ENCODE measurements at regions not wholly inside any gene's neighbourhood (a gene's known extent, or its start where the extent isn't known, plus 50 kb on each side); places are given as distances from the start of the nearest gene placed in this dataset.

DNA sequence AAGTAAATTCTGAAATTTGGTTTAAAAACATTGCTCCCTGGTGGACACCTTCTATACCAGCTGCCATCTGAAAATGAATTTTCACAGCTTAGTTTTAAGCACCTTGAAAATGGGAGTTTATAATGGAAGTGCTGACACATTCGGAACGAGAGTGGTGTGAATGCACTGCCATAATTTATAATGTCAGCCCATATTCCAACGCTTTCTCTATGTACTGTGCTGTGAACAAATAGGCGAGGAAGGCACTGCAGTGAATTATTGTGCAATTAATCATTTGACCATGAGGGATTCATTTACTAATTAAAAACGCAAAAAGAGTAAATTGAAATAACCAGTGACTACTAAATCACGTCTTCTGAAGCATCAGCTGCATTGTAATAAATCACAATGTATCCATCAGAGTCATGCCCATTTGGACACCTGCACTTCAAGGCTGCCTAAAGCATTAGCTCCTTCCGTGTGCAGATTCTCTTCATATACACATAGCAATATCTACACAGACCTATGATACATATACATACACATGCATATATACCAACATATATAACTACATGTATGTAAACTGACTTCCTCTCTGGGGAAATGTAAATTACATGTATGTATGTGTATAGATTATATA lies 699.8 kb downstream of the GALR1 start:
- DNase-seq, result no peak

DNA sequence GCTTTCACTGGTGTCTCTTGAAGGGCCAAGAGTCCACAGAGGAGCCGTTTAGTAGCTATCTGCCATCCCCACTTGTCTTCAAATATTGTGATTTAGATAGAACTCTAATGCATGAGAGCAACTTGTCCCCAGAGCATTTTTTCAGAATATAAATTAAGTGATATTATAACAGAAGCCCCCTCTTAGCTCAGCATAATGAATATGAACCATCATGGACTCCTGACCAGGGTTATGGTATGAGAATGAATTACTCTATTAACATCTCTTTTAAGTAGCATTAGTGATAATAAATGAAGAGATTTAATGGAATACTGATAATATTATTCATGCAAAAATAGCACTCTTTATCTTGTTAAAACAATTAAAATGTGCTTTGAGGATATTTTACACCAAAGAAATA lies 709.6 kb downstream of the GALR1 start:
- no peak for DNase-seq

DNA sequence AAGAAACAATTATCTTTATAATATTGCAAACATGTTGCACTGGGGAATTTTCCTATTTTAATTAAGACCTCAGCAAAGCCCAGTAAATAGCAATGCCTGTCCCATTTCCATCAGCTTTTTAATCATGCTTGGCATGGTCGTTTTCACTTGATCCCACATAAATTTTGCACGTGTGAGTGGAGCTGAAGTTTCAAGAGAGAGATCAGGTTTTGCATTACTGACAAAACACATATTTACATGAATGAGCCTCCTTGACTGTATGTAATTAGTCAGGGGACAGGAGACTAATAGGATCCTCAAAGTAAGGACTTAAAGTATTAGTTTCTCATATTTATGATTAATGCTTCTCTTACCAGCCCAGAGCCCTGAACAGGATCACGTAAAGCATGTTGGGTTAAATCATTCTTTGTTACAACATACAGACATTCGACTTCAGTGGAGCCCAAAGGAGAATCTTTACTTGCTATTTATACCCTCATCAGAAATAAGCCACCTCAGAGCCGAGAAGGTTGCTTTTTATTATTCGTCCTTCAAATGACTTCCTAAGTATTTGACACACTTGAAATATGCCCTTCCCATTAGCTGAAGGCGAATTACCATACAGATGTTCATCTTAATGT lies 711.3 kb downstream of the GALR1 start:
- DNase-seq, result no peak

DNA sequence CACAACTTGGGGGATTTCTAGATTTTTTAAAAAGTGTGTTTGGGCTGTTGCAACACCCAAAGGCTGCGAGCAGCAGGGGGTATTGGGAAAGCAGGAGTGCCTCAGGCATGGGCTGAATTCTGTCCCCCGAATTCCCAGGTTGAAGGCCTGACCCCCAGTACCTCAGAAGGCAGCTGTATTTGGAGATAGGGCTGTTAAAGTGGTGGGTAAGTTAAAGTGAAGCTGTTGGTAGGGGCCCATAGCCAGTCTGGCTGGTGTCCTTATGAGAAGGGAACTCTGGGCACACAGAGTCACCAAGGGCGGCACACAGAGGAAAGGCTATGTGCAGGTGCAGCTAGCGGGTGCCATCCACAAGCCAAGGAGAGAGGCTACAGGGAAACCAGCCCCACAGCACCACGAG lies 717.4 kb downstream of the GALR1 start:
- DNase-seq, result no peak

DNA sequence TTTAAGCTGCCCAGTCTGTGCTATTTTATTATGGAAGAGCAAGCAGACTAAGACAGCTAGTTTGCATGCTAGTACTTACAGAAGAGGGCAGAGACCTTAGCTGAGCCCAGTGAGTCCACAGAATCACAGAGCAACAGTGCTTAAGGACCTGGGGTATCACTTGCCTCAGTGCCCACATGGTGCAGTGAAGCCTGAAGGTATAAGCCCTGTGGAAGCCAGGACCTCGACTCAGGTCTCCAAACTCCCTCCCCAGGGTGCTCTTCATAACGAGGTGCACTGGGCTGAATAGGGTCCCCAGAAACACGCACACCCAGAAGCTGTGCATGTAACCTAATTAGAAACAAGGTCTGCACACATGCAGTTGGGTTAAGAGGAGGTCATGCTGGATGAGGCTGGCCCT lies 718.1 kb downstream of the GALR1 start:
- no peak for DNase-seq

- DNase-seq, result no peak
Observed at GRCh38 chr18:77969972-77970371, 720.3 kb downstream of the GALR1 start.

DNA sequence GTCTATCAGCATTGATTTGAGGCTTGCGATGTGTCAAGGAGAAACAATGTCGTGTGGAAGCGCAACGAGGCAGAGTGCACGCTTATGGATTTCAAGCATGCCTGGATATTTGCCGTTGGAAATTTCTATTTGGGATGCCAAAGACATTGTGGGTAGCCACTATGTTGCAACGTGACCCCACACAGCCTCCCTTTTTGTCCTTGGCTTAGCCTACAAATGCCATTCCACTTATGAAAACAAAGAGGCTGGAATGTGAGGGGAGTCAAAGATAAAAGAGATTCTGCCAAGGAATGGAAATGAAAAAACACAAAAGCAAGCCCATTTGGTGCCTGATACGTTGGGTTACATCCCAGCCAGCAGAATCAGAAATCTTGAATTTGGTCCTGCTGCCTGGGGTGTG lies 721.2 kb downstream of the GALR1 start:
- DNase-seq, result no peak

DNA sequence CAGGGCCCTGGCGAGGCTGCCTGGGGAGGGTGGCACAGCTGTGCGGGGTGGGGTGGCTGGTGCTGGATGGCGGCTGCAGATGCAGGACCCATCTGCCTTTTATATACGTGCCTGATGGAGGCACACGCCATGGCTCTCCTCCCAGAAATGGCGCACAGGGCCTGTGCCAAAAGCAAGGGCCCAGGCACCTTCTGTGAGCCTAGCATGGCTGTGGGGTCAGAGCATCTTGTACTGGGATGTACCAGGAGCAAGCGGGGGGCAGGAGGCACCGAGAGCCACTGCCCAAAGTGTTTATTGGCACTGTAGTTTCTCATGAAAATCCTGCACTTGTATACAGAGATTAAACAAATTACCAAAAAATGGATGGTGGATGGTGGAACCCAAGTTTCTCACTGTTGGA lies 724.1 kb downstream of the GALR1 start:
- DNase-seq, result no peak

DNA sequence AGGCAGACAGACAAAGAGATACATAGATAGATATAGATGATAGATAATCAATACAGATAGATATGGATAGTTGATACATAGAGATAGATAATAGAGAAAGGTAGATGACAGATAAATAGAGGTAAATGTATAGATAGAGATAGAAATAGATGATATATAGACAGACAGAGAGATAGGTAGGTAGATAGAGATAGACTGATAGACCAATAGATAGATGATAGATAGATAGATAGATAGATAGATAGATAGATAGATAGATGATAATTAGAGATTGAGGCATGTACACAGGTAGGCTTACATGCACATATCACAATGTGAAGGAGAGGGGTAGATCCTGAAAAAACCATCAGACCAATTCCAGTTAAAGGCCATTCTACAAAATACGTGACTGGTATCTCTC lies 724.7 kb downstream of the GALR1 start:
- DNase-seq, result no peak

DNA sequence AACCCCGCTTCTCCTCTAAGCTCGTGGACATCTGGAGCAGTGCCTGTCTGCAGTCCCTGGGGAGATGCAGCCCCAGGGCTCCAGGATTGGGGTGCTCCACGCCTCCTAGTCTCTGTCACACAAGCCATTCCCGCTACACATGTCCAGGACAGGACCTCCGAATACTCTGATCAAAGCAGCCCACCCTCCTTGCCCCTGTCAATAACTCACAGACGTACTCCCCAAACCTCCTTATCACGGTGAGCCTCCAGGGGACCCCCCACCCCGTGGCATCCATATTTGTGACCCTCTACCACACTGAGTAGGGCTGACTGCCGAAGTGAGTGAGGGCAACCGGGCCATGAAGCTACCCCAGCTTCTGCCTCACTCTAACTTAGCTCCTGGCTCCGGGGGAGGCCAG lies 727.7 kb downstream of the GALR1 start:
- no peak for DNase-seq

- DNase-seq, result no peak
Observed at GRCh38 chr18:77980275-77980674, 730.6 kb downstream of the GALR1 start.

GRCh38 chr18:77981874-77982273 lies 732.2 kb downstream of the GALR1 start:
- no peak for DNase-seq

DNA sequence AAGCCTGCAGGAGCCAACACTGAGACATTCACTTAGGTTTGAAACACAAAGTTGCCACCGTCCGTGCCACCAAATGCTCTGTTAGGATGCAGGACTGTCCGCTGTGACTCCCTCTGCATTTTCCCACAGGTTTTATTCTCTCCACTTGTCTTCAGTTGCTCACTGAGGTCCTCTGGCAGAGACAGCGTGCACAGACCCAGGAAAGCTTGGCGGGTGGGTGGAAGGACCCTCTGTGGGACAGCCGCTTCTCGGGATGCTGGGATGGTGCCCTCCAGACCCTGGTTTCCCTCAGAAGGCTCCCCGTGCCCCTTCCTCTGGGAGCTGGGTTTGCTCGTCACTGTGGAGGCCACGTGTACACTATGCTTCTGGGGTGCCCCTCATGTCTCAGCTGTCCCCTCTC lies 733.6 kb downstream of the GALR1 start:
- DNase-seq, result no peak

- no peak for DNase-seq
Observed at GRCh38 chr18:77984178-77984577, 734.5 kb downstream of the GALR1 start.

- no peak for DNase-seq
Observed at GRCh38 chr18:77984833-77985232, 735.2 kb downstream of the GALR1 start.

DNA sequence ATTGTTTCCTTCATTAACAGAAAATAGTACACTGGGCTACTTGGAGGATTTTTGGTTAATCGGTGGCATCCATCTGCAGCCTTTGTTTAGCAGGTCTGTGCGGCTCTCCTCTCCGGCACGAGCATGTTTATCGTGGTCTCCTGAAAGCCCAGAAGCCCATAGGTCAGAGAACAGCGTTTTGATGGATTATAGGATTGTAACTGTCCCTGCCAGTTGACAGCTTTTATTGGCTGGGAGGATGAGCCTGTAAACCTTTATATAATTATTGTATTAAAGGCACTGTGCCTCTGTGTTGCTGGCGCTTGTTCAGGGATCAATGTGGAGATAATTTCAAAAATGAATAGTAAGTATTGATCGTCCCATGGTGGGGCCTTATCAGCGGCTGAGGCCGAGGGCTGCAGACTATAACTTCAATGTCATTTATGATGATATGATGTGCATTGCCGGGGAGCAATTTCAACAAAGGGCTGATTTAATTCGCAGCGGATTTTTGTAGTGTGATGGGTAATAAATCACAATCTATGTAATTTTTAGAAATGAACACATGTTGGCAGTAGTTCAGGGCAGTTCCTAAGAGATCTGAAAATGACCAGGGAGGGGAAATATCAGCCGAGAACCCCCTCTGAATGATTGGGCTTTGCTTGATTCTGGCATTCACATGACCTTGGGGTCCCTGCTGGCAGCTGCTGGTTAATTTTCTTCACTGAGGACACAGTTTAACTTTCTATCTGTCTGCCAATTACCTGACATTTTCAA lies 736.1 kb downstream of the GALR1 start:
- no peak for DNase-seq

- DNase-seq, result no peak
Observed at GRCh38 chr18:77990131-77990530, 740.5 kb downstream of the GALR1 start.

GRCh38 chr18:77990901-77991300 lies 741.3 kb downstream of the GALR1 start:
- no peak for DNase-seq

- no peak for DNase-seq
Observed at GRCh38 chr18:77992057-77992456, 742.4 kb downstream of the GALR1 start.

GRCh38 chr18:77993188-77993981 lies 743.7 kb downstream of the GALR1 start:
- no peak for DNase-seq

DNA sequence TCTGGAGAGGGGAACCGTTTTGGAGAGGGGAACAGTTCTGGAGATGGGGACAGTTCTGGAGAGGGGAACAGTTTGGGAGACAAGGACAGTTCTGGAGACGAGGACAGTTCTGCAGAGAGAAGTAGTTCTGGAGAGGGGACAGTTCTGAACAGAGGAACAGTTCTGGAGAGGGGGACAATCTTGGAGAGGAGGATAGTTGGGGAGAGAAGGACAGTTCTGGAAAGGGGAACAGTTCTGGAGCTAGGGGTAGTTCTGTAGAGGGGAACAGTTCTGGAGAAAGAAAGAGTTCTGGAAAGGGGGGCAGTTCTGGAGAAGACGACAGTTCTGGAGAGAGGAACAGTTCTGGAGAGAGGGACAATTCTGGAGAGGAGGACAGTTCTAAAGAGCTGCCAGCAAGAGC lies 745.9 kb downstream of the GALR1 start:
- no peak for DNase-seq

GRCh38 chr18:77996737-77997136 lies 747.1 kb downstream of the GALR1 start:
- no peak for DNase-seq

- DNase-seq, result no peak
Observed at GRCh38 chr18:78001811-78002210, 752.2 kb downstream of the GALR1 start.
